ENCODE measurements at regions not wholly inside any gene's neighbourhood (a gene's known extent, or its start where the extent isn't known, plus 50 kb on each side); places are given as distances from the start of the nearest gene placed in this dataset.

- no peak for DNase-seq (ENCODE audit: low read depth)
These were observed 95.3 kb upstream of the GLS start for GRCh38 chr2:190785334-190785733.

GRCh38 chr2:190786404-190787166 is 94.0 kb upstream of the GLS start:
- no peak for DNase-seq (ENCODE audit: low read depth)

GRCh38 chr2:190787743-190788235 is 92.8 kb upstream of the GLS start:
- no peak for DNase-seq (ENCODE audit: low read depth)

GRCh38 chr2:190789074-190790004 is 91.3 kb upstream of the GLS start:
- no peak for DNase-seq (ENCODE audit: low read depth)

GRCh38 chr2:190791347-190791975 is 89.2 kb upstream of the GLS start:
- no peak for DNase-seq (ENCODE audit: low read depth)

GRCh38 chr2:190791976-190792575 is 88.5 kb upstream of the GLS start:
- DNase-seq (ENCODE audit: low read depth) = no peak

GRCh38 chr2:190792956-190793888 is 87.4 kb upstream of the GLS start:
- DNase-seq (ENCODE audit: low read depth) = no peak

GRCh38 chr2:190794377-190794776 is 86.2 kb upstream of the GLS start:
- no peak for DNase-seq (ENCODE audit: low read depth)

GRCh38 chr2:190794790-190795189 is 85.8 kb upstream of the GLS start:
- no peak for DNase-seq (ENCODE audit: low read depth)

- DNase-seq (ENCODE audit: low read depth) = no peak
These were observed 84.9 kb upstream of the GLS start for GRCh38 chr2:190795686-190796085.

GRCh38 chr2:190799999-190800398 is 80.6 kb upstream of the GLS start:
- DNase-seq (ENCODE audit: low read depth) = no peak

GRCh38 chr2:190800528-190800927 is 80.1 kb upstream of the GLS start:
- DNase-seq (ENCODE audit: low read depth) = no peak

GRCh38 chr2:190802129-190802528 is 78.5 kb upstream of the GLS start:
- DNase-seq (ENCODE audit: low read depth) = no peak

GRCh38 chr2:190802626-190803209 is 77.9 kb upstream of the GLS start:
- no peak for DNase-seq (ENCODE audit: low read depth)

- DNase-seq (ENCODE audit: low read depth) = peak; percentile 2
These were observed 76.3 kb upstream of the GLS start for GRCh38 chr2:190804182-190804795.

- no peak for DNase-seq (ENCODE audit: low read depth)
These were observed 75.5 kb upstream of the GLS start for GRCh38 chr2:190805126-190805525.

GRCh38 chr2:190805843-190806242 is 74.8 kb upstream of the GLS start:
- DNase-seq (ENCODE audit: low read depth) = no peak

GRCh38 chr2:190807886-190808285 is 72.7 kb upstream of the GLS start:
- no peak for DNase-seq (ENCODE audit: low read depth)

GRCh38 chr2:190809139-190809764 is 71.4 kb upstream of the GLS start:
- DNase-seq (ENCODE audit: low read depth) = no peak

Data from T follicular helper cell (primary cell).